HG03354 (cell line): ENCODE measurements at regions not wholly inside any gene's neighbourhood (a gene's known extent, or its start where the extent isn't known, plus 50 kb on each side); places are given as distances from the start of the nearest gene placed in this dataset.
A peak's percentile ranks its signal among the peaks of the same experiment; 100 is the strongest.

Experiments used
- ATAC-seq: cut with Tn5 transposase; IDR thresholded peaks from one replicate; pipeline ENCODE4 v1.9.1; 2021; ENCODE audit warnings: mild to moderate bottlenecking; ENCODE audit not compliant: unreplicated experiment, poor library complexity, severe bottlenecking

- ATAC-seq = no peak
These were observed 94.7 kb upstream of the MPHOSPH6 start for GRCh38 chr16:82264756-82265155.

- ATAC-seq = peak; percentile 87
These were observed 93.6 kb upstream of the MPHOSPH6 start for GRCh38 chr16:82263521-82264143.

- no peak for ATAC-seq
These were observed 92.2 kb upstream of the MPHOSPH6 start for GRCh38 chr16:82262244-82262643.

- ATAC-seq = no peak
These were observed 90.3 kb upstream of the MPHOSPH6 start for GRCh38 chr16:82260212-82260795.

GRCh38 chr16:82259731-82260130 is 89.7 kb upstream of the MPHOSPH6 start:
- no peak for ATAC-seq

- no peak for ATAC-seq
These were observed 88.0 kb upstream of the MPHOSPH6 start for GRCh38 chr16:82257990-82258389.

- ATAC-seq = no peak
These were observed 82.6 kb upstream of the MPHOSPH6 start for GRCh38 chr16:82252582-82252981.

GRCh38 chr16:82248677-82249076 is 78.7 kb upstream of the MPHOSPH6 start:
- ATAC-seq = no peak

- no peak for ATAC-seq
These were observed 78.1 kb upstream of the MPHOSPH6 start for GRCh38 chr16:82248012-82248656.

GRCh38 chr16:82242201-82242600 is 72.2 kb upstream of the MPHOSPH6 start:
- no peak for ATAC-seq

GRCh38 chr16:82241469-82242052 is 71.5 kb upstream of the MPHOSPH6 start:
- no peak for ATAC-seq

- ATAC-seq = no peak
These were observed 70.1 kb upstream of the MPHOSPH6 start for GRCh38 chr16:82240111-82240510.

GRCh38 chr16:82236875-82237274 is 66.9 kb upstream of the MPHOSPH6 start:
- ATAC-seq = no peak

- no peak for ATAC-seq
These were observed 66.4 kb upstream of the MPHOSPH6 start for GRCh38 chr16:82236415-82236814.

GRCh38 chr16:82232806-82233205 is 62.8 kb upstream of the MPHOSPH6 start:
- ATAC-seq = no peak

GRCh38 chr16:82231008-82231787 is 61.2 kb upstream of the MPHOSPH6 start:
- no peak for ATAC-seq

- ATAC-seq = no peak
These were observed 60.0 kb upstream of the MPHOSPH6 start for GRCh38 chr16:82229800-82230619.

GRCh38 chr16:82226327-82226726 is 56.3 kb upstream of the MPHOSPH6 start:
- no peak for ATAC-seq

- ATAC-seq = no peak
These were observed 54.8 kb upstream of the MPHOSPH6 start for GRCh38 chr16:82224821-82225220.
